ENCODE measurements at regions not wholly inside any gene's neighbourhood (a gene's known extent, or its start where the extent isn't known, plus 50 kb on each side); places are given as distances from the start of the nearest gene placed in this dataset.

- no peaks in the 10 kb centered on the region for H3K27me3 ChIP-seq
- no peak for TF ChIP-seq CTCF (IDR thresholded peaks at IDR 0.05)
- H3K4me1 ChIP-seq: no peaks in the 10 kb centered on the region
- ATAC-seq (no peak), DNase-seq (no peak)
- H3K36me3 ChIP-seq: no peaks in the 10 kb centered on the region
- H3K9me3 ChIP-seq: no peaks in the 10 kb centered on the region
- H3K4me3 ChIP-seq: no peak overlapping the region
- WGBS (ENCODE audit: insufficient coverage, low coverage, low lambda C conversion rate, missing lambda C conversion rate): 35% methylated on average over 3 of the region's 3 CpGs
- H3K27ac ChIP-seq: no peak overlapping the region
- intact Hi-C loops (cut with DNase I): no loop called here
Observed at GRCh38 chr4:89586318-89586717, 250.6 kb downstream of the SNCA start.

GRCh38 chr4:89582756-89583505 lies 254.0 kb downstream of the SNCA start:
- TF ChIP-seq POLR2A (IDR thresholded peaks at IDR 0.05): no peak
- TF ChIP-seq CTCF (IDR thresholded peaks at IDR 0.05): no peak
- no peak for ATAC-seq
- Histone ChIP-seq H3K9me3 (no peaks in the 10 kb centered on the region), H3K27me3 (no peaks in the 10 kb centered on the region), H3K27ac (no peak overlapping the region), H3K4me1 (no peaks in the 10 kb centered on the region), H3K4me3 (no peak overlapping the region), H3K36me3 (no peaks in the 10 kb centered on the region)
- no peak for DNase-seq
- 73% methylated on average over 4 of the region's 5 CpGs for WGBS (ENCODE audit: insufficient coverage, low coverage, low lambda C conversion rate, missing lambda C conversion rate)
- intact Hi-C loops (cut with DNase I): no loop called here

- WGBS (ENCODE audit: insufficient coverage, low coverage, low lambda C conversion rate, missing lambda C conversion rate): 0% methylated on average over 1 of the region's 1 CpG
- Histone ChIP-seq H3K27ac (no peak overlapping the region), H3K36me3 (no peaks in the 10 kb centered on the region), H3K4me1 (no peaks in the 10 kb centered on the region), H3K27me3 (no peaks in the 10 kb centered on the region), H3K9me3 (no peaks in the 10 kb centered on the region), H3K4me3 (no peak overlapping the region)
- ATAC-seq (no peak), DNase-seq (no peak)
- TF ChIP-seq CTCF (IDR thresholded peaks at IDR 0.05) (no peak), POLR2A (IDR thresholded peaks at IDR 0.05) (no peak)
- intact Hi-C loops (cut with DNase I): no loop called here
Observed at GRCh38 chr4:89579771-89580170, 257.2 kb downstream of the SNCA start.

- no peak overlapping the region for H3K4me3 ChIP-seq
- no peaks in the 10 kb centered on the region for H3K36me3 ChIP-seq
- intact Hi-C loops (cut with DNase I): no loop called here
- DNase-seq (no peak), ATAC-seq (no peak)
- H3K9me3 ChIP-seq: no peaks in the 10 kb centered on the region
- no peaks in the 10 kb centered on the region for H3K4me1 ChIP-seq
- TF ChIP-seq POLR2A (IDR thresholded peaks at IDR 0.05) (no peak), CTCF (IDR thresholded peaks at IDR 0.05) (no peak)
- no peaks in the 10 kb centered on the region for H3K27me3 ChIP-seq
- no peak overlapping the region for H3K27ac ChIP-seq
Observed at GRCh38 chr4:89576246-89576645, 260.7 kb downstream of the SNCA start.

- intact Hi-C loops (cut with DNase I): no loop called here
- WGBS (ENCODE audit: insufficient coverage, low coverage, low lambda C conversion rate, missing lambda C conversion rate): 83% methylated on average over 1 of the region's 1 CpG
- Histone ChIP-seq H3K27me3 (no peaks in the 10 kb centered on the region), H3K36me3 (no peaks in the 10 kb centered on the region), H3K4me1 (no peaks in the 10 kb centered on the region), H3K4me3 (no peak overlapping the region), H3K9me3 (no peaks in the 10 kb centered on the region), H3K27ac (no peak overlapping the region)
- DNase-seq (no peak), ATAC-seq (no peak)
- TF ChIP-seq POLR2A (IDR thresholded peaks at IDR 0.05) (no peak), CTCF (IDR thresholded peaks at IDR 0.05) (no peak)
Observed at GRCh38 chr4:89575840-89576239, 261.1 kb downstream of the SNCA start.
